Osteoblast (primary cell): ENCODE measurements at regions not wholly inside any gene's neighbourhood (a gene's known extent, or its start where the extent isn't known, plus 50 kb on each side); places are given as distances from the start of the nearest gene placed in this dataset.

ENCODE experiments used
- DNase-seq: peaks from one replicate; pipeline ENCODE4 v3.0.0; 2011; ENCODE audit warnings: low spot score, mixed read lengths; ENCODE audit not compliant: insufficient read length; ENCODE audit errors: missing footprints
- H2AFZ ChIP-seq: 2 replicates; pipeline ENCODE4 v1.6.0; 2011; ENCODE audit warnings: mild to moderate bottlenecking, low read length
- H3K27ac ChIP-seq: 2 replicates; pipeline ENCODE4 v1.5.1; 2011; ENCODE audit warnings: mild to moderate bottlenecking, low read depth, low read length, moderate library complexity
- H3K27me3 ChIP-seq: 2 replicates; pipeline ENCODE4 v1.6.0; 2012; ENCODE audit warnings: mild to moderate bottlenecking, control low read depth, inconsistent platforms, low read length, moderate library complexity; ENCODE audit not compliant: insufficient read depth
- H3K36me3 ChIP-seq: 2 replicates; pipeline ENCODE4 v1.5.1; 2011; ENCODE audit warnings: mild to moderate bottlenecking, low read length, control low read depth, moderate library complexity; ENCODE audit not compliant: insufficient read depth
- H3K4me1 ChIP-seq: 2 replicates; pipeline ENCODE4 v1.5.1; 2011; ENCODE audit warnings: mild to moderate bottlenecking, low read length, control low read depth, moderate library complexity; ENCODE audit not compliant: insufficient read depth
- H3K4me2 ChIP-seq: 2 replicates; pipeline ENCODE4 v1.6.0; 2011; ENCODE audit warnings: mild to moderate bottlenecking, low read length; ENCODE audit not compliant: insufficient read depth
- H3K4me3 ChIP-seq: fragments of 200-600 bp; sonication (generic); 3 replicates; pipeline ENCODE4 v1.5.1; 2012; ENCODE audit warnings: mild to moderate bottlenecking, low read length, inconsistent platforms; ENCODE audit not compliant: insufficient read depth
- H3K79me2 ChIP-seq: 2 replicates; pipeline ENCODE4 v1.6.0; 2012; ENCODE audit warnings: mild to moderate bottlenecking, low read length, control low read depth, inconsistent platforms; ENCODE audit not compliant: insufficient read depth
- H3K9me3 ChIP-seq: 2 replicates; pipeline ENCODE4 v1.5.1; 2011; ENCODE audit warnings: low read depth, low read length, control low read depth
- H4K20me1 ChIP-seq: 2 replicates; pipeline ENCODE4 v1.6.0; 2012; ENCODE audit warnings: mild to moderate bottlenecking, low read length, control low read depth; ENCODE audit not compliant: insufficient read depth
- TF ChIP-seq, protein P1 (sequence below): IDR thresholded peaks from 2 replicates; pipeline ENCODE4 v1.5.1; 2011; ENCODE audit warnings: mild to moderate bottlenecking, low read depth, low read length, moderate library complexity; ENCODE audit errors: extremely low read depth

DNA sequence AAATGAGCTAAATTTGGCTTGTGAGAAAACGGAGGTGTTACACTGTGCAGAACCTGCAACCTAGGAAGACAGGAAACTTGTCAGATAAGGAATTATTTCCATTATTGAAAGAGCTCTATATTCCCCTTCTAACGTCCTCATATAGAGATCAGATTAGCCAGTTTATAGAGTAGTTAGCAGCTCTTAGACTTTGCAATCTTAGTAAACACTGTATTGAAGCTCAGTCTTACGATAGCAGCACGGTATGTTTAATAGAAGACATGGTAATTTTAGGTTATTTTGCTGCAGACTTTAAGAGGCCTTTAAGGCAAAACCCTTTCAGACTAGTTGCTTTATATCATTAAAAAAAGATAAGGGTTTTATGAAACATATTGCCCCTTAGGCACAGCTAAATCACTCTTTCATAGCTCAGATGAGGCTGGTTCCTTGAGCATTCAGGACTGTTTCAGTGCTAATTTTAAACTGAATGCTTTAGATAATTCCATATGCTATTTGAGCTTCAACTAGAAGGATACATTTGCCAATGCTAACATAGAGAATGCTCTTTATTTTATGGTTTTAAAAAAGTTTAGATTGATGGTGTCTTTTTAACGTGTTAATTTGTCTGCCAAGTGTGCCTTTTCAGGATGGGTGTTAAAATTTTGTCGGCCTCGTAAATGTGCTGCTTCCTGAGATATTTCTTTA, 234.3 kb downstream of the PYDC2 start:
- DNase-seq = no peak
- H3K4me3 ChIP-seq = no peak overlapping the region

DNA sequence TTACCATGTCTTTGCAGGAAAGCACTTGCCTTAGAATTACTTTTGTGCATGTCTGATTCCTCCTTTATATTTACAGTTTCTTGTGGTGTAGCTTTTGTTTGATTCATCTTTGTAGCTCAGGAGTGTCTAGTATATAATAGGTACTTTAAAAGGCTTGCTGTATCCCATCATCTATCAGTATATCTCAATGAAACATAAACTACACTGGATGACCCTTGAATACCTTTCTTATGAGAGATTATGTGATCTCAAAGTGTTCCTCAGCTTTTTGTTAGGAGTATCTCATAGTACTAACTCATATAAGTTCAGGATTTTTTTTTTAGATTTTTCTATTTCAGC, 234.8 kb downstream of the PYDC2 start:
- Histone ChIP-seq H3K4me3 (no peak overlapping the region), H3K9me3 (no peaks in the 10 kb centered on the region), H2AFZ (no peak overlapping the region), H4K20me1 (no peaks in the 10 kb centered on the region), H3K79me2 (no peaks in the 10 kb centered on the region), H3K27ac (no peak overlapping the region), H3K27me3 (no peaks in the 10 kb centered on the region), H3K36me3 (no peaks in the 10 kb centered on the region), H3K4me2 (no peak overlapping the region), H3K4me1 (no peaks in the 10 kb centered on the region)
- DNase-seq = no peak
- TF ChIP-seq, protein P1, sequence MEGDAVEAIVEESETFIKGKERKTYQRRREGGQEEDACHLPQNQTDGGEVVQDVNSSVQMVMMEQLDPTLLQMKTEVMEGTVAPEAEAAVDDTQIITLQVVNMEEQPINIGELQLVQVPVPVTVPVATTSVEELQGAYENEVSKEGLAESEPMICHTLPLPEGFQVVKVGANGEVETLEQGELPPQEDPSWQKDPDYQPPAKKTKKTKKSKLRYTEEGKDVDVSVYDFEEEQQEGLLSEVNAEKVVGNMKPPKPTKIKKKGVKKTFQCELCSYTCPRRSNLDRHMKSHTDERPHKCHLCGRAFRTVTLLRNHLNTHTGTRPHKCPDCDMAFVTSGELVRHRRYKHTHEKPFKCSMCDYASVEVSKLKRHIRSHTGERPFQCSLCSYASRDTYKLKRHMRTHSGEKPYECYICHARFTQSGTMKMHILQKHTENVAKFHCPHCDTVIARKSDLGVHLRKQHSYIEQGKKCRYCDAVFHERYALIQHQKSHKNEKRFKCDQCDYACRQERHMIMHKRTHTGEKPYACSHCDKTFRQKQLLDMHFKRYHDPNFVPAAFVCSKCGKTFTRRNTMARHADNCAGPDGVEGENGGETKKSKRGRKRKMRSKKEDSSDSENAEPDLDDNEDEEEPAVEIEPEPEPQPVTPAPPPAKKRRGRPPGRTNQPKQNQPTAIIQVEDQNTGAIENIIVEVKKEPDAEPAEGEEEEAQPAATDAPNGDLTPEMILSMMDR = no peak

More for the DNA sequence above, 234.3 kb downstream of the PYDC2 start:
- H3K4me2 ChIP-seq = no peak overlapping the region
- H3K79me2 ChIP-seq = no peaks in the 10 kb centered on the region
- H3K4me1 ChIP-seq = no peaks in the 10 kb centered on the region
- no peaks in the 10 kb centered on the region for H3K36me3 ChIP-seq
- H4K20me1 ChIP-seq = no peaks in the 10 kb centered on the region
- H3K27ac ChIP-seq = no peak overlapping the region
- H2AFZ ChIP-seq = no peak overlapping the region
- no peaks in the 10 kb centered on the region for H3K9me3 ChIP-seq
- TF ChIP-seq, protein P1 = no peak
- no peaks in the 10 kb centered on the region for H3K27me3 ChIP-seq

DNA sequence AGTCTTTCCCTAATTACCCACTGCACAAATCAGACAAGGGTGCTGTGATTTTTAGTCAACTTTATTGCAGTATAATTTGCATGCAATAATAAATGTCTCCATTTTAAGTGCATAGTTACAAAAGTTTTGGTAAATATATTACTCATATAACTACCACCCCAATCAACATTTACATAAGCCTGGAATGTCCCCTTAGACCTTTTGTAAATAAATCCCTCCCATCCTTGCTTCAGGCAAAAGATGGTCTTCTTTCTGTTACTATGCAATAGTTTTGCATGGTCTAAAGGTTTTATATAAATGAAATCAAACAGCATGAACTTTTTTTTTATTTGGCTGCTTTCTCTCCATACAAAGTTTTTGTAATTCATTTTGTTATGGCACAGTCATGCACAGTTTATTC, 235.4 kb downstream of the PYDC2 start:
- H3K27me3 ChIP-seq = no peaks in the 10 kb centered on the region
- H3K79me2 ChIP-seq = no peaks in the 10 kb centered on the region
- H3K9me3 ChIP-seq = no peaks in the 10 kb centered on the region
- TF ChIP-seq, protein P1 = no peak
- DNase-seq = no peak
- H3K4me3 ChIP-seq = no peak overlapping the region
- H3K36me3 ChIP-seq = no peaks in the 10 kb centered on the region
- H3K27ac ChIP-seq = no peak overlapping the region
- no peak overlapping the region for H2AFZ ChIP-seq
- H3K4me1 ChIP-seq = no peaks in the 10 kb centered on the region
- H4K20me1 ChIP-seq = no peaks in the 10 kb centered on the region
- H3K4me2 ChIP-seq = no peak overlapping the region

DNA sequence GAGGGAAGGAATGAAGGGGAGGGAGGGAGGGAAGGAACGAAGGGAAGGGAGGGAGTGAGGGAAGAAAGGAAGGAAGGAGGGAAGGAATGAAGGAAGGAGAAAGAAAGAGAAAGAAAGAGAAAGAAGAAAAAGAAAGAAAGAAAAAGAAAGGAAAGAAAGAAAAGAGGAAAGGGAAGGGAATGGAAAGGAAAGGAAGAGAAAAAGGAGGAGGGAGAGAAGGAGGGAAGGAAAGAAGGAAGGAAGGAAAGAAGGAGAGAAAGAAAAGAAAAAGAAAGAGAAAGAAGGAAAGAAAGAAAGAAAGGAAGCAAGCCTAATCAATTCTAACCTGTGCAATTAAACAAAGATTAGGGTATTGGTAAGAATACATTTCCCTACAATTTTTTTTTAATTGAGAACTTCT, 238.6 kb downstream of the PYDC2 start:
- TF ChIP-seq, protein P1 = no peak
- no peak overlapping the region for H3K4me2 ChIP-seq
- H3K4me1 ChIP-seq = no peaks in the 10 kb centered on the region
- no peak for DNase-seq
- no peaks in the 10 kb centered on the region for H3K27me3 ChIP-seq
- H4K20me1 ChIP-seq = no peaks in the 10 kb centered on the region
- H2AFZ ChIP-seq = no peak overlapping the region
- H3K4me3 ChIP-seq = no peak overlapping the region
- peaks cover 3% of the 10 kb centered on the region for H3K9me3 ChIP-seq
- no peaks in the 10 kb centered on the region for H3K36me3 ChIP-seq
- no peaks in the 10 kb centered on the region for H3K79me2 ChIP-seq
- no peak overlapping the region for H3K27ac ChIP-seq
